MM.1S (cell line): ENCODE measurements at regions not wholly inside any gene's neighbourhood (a gene's known extent, or its start where the extent isn't known, plus 50 kb on each side); places are given as distances from the start of the nearest gene placed in this dataset.

Source experiments
- EZH2 ChIP-seq: fragments of 300-600 bp; sonication (generic); optimal IDR thresholded peaks from 2 replicates; pipeline ENCODE3; 2017; ENCODE audit warnings: low read depth, mild to moderate bottlenecking, antibody characterized with exemption, low read length, mixed read lengths
- TF ChIP-seq, protein P1 (sequence below): fragments of 300-600 bp; sonication (generic); IDR thresholded peaks from 2 replicates; pipeline ENCODE4 v1.5.1; 2016; ENCODE audit warnings: antibody characterized with exemption, low read length, mixed read lengths

DNA sequence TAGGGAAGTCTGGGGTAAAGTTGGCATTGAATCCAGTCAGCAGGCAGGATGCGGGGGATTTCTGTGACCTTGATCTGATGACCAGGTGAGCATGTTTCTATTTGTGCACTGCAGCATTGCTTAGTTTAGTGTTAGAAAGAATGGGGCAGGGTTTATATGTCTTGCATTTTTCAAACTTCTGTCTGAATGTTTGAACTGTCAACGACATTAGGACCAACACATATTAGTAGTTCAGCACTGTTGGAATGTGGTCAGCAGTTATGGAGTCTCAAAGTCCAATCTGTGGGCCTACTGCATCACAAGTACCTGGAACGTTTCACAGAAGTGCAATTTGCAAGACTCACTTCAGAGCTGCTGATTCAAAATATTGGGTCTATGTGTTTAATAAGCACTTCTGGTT lies 276.6 kb upstream of the BMP2 start:
- TF ChIP-seq, protein P1, sequence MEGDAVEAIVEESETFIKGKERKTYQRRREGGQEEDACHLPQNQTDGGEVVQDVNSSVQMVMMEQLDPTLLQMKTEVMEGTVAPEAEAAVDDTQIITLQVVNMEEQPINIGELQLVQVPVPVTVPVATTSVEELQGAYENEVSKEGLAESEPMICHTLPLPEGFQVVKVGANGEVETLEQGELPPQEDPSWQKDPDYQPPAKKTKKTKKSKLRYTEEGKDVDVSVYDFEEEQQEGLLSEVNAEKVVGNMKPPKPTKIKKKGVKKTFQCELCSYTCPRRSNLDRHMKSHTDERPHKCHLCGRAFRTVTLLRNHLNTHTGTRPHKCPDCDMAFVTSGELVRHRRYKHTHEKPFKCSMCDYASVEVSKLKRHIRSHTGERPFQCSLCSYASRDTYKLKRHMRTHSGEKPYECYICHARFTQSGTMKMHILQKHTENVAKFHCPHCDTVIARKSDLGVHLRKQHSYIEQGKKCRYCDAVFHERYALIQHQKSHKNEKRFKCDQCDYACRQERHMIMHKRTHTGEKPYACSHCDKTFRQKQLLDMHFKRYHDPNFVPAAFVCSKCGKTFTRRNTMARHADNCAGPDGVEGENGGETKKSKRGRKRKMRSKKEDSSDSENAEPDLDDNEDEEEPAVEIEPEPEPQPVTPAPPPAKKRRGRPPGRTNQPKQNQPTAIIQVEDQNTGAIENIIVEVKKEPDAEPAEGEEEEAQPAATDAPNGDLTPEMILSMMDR, result no peak
- no peak for TF ChIP-seq EZH2
